ENCODE measurements at regions not wholly inside any gene's neighbourhood (a gene's known extent, or its start where the extent isn't known, plus 50 kb on each side); places are given as distances from the start of the nearest gene placed in this dataset.

- TF ChIP-seq CTCF (IDR thresholded peaks at IDR 0.05) (no peak), MXD4 (CRISPR knock-in tag; IDR thresholded peaks at IDR 0.05; ENCODE audit: borderline replicate concordance) (no peak), E2F1 (CRISPR knock-in tag; IDR thresholded peaks at IDR 0.05) (no peak), ATF2 (CRISPR knock-in tag; IDR thresholded peaks at IDR 0.05; ENCODE audit: borderline replicate concordance, low read depth) (no peak), NR3C1 (CRISPR knock-in tag; conservative IDR thresholded peaks at IDR 0.05; ENCODE audit: low read depth) (no peak), USF1 (CRISPR knock-in tag; IDR thresholded peaks at IDR 0.05) (no peak), MAX (CRISPR knock-in tag; IDR thresholded peaks at IDR 0.05) (no peak), E2F4 (CRISPR knock-in tag; IDR thresholded peaks at IDR 0.05; ENCODE audit: borderline replicate concordance, low read depth) (no peak), ESRRA (CRISPR knock-in tag; IDR thresholded peaks at IDR 0.05; ENCODE audit: borderline replicate concordance) (no peak), FOXP4 (CRISPR knock-in tag; IDR thresholded peaks at IDR 0.05) (no peak), ZNF532 (CRISPR knock-in tag; IDR thresholded peaks at IDR 0.05; ENCODE audit: borderline replicate concordance) (no peak)
Measured at GRCh38 chr1:68994096-68994495, 497.2 kb upstream of the DEPDC1 start.

Data from WTC11 (cell line).